NOMO-1 treated with DMSO at 0.1 percent for 48 hours (cell line): ENCODE measurements at regions not wholly inside any gene's neighbourhood (a gene's known extent, or its start where the extent isn't known, plus 50 kb on each side); places are given as distances from the start of the nearest gene placed in this dataset.

Experiments used
- DNase-seq: peaks from one replicate; lab custom pipeline; 2025; ENCODE audit not compliant: unreplicated experiment; lab: John Stamatoyannopoulos, UW

GRCh38 chrX:87727620-87728019, 210.0 kb downstream of the KLHL4 start:
- no peak for DNase-seq

- no peak for DNase-seq
Measured at GRCh38 chrX:87728024-87728423, 210.4 kb downstream of the KLHL4 start.

GRCh38 chrX:87728459-87728858, 210.9 kb downstream of the KLHL4 start:
- no peak for DNase-seq

GRCh38 chrX:87732133-87732532, 214.5 kb downstream of the KLHL4 start:
- DNase-seq: no peak

- no peak for DNase-seq
Measured at GRCh38 chrX:87736576-87736975, 219.0 kb downstream of the KLHL4 start.

- DNase-seq: no peak
Measured at GRCh38 chrX:87744391-87744790, 226.8 kb downstream of the KLHL4 start.

- DNase-seq: no peak
Measured at GRCh38 chrX:87755493-87755892, 237.9 kb downstream of the KLHL4 start.

- no peak for DNase-seq
Measured at GRCh38 chrX:87788976-87789375, 271.4 kb downstream of the KLHL4 start.

- DNase-seq: no peak
Measured at GRCh38 chrX:87798039-87798438, 280.4 kb downstream of the KLHL4 start.

- no peak for DNase-seq
Measured at GRCh38 chrX:87805829-87806490, 288.4 kb downstream of the KLHL4 start.

- no peak for DNase-seq
Measured at GRCh38 chrX:87808576-87809243, 291.1 kb downstream of the KLHL4 start.

- DNase-seq: no peak
Measured at GRCh38 chrX:87813566-87813965, 296.0 kb downstream of the KLHL4 start.

GRCh38 chrX:87846956-87847355, 329.4 kb downstream of the KLHL4 start:
- no peak for DNase-seq

- no peak for DNase-seq
Measured at GRCh38 chrX:87873347-87873941, 355.8 kb downstream of the KLHL4 start.

GRCh38 chrX:87874043-87874442, 356.4 kb downstream of the KLHL4 start:
- no peak for DNase-seq

- no peak for DNase-seq
Measured at GRCh38 chrX:87878926-87879325, 361.3 kb downstream of the KLHL4 start.

GRCh38 chrX:87890437-87890836, 372.8 kb downstream of the KLHL4 start:
- DNase-seq: no peak

- no peak for DNase-seq
Measured at GRCh38 chrX:87895421-87895820, 377.8 kb downstream of the KLHL4 start.

GRCh38 chrX:87896057-87896456, 378.5 kb downstream of the KLHL4 start:
- no peak for DNase-seq

- DNase-seq: no peak
Measured at GRCh38 chrX:87900320-87900908, 382.8 kb downstream of the KLHL4 start.

GRCh38 chrX:87901060-87901459, 383.5 kb downstream of the KLHL4 start:
- DNase-seq: no peak

- no peak for DNase-seq
Measured at GRCh38 chrX:87914726-87915125, 397.1 kb downstream of the KLHL4 start.
